ENCODE measurements at regions not wholly inside any gene's neighbourhood (a gene's known extent, or its start where the extent isn't known, plus 50 kb on each side); places are given as distances from the start of the nearest gene placed in this dataset.

DNA sequence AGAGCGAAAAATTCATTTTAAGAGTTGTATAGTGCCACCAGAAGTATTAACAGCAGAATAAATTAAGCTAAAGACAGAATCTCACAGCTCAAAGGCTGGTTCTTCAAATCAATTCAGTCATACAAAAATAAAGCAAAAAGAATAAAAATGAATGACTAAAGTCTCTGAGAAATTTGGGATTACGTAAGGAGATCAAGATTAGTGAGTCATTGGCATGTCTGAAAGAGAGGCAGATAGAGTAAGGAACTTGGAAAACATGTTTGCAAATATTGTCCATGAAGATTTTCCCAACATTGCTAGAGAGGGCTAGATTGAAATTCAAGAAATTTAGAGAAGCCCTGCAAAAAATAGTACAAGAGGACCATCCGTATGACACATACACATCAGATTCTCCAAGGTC lies 1413.9 kb upstream of the ADGRB3 start:
- H3K27me3 ChIP-seq (ENCODE audit: control insufficient read depth in 1 of 2, insufficient read depth in 2 of 2, low read length in 2 of 2) = no peaks in the 10 kb centered on the region
- ATAC-seq (ENCODE audit: poor library complexity) (no peak), DNase-seq (no peak)
- H3K4me3 ChIP-seq (ENCODE audit: low read length) = no peak overlapping the region
- TF ChIP-seq, protein P1, sequence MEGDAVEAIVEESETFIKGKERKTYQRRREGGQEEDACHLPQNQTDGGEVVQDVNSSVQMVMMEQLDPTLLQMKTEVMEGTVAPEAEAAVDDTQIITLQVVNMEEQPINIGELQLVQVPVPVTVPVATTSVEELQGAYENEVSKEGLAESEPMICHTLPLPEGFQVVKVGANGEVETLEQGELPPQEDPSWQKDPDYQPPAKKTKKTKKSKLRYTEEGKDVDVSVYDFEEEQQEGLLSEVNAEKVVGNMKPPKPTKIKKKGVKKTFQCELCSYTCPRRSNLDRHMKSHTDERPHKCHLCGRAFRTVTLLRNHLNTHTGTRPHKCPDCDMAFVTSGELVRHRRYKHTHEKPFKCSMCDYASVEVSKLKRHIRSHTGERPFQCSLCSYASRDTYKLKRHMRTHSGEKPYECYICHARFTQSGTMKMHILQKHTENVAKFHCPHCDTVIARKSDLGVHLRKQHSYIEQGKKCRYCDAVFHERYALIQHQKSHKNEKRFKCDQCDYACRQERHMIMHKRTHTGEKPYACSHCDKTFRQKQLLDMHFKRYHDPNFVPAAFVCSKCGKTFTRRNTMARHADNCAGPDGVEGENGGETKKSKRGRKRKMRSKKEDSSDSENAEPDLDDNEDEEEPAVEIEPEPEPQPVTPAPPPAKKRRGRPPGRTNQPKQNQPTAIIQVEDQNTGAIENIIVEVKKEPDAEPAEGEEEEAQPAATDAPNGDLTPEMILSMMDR (IDR thresholded peaks at IDR 0.05) = no peak
- POLR2A ChIA-PET = no interaction called here
- intact Hi-C loops (cut with DNase I, micrococcal nuclease) = no loop called here
- Mint-ChIP-seq H3K27me3 (no peaks in the 10 kb centered on the region), H3K36me3 (ENCODE audit: low read depth) (no peaks in the 10 kb centered on the region), H3K4me1 (ENCODE audit: low read depth) (no peaks in the 10 kb centered on the region), H3K27ac (no peak overlapping the region), H3K9me3 (peaks cover 3% of the 10 kb centered on the region), H3K4me3 (no peak overlapping the region)
- no peaks in the 10 kb centered on the region for H3K36me3 ChIP-seq (ENCODE audit: insufficient read depth, low read length)
- no peaks in the 10 kb centered on the region for H3K4me1 ChIP-seq (ENCODE audit: insufficient read depth, low read length)
- no peak overlapping the region for H3K27ac ChIP-seq (ENCODE audit: low read depth in 1 of 2, low read length in 2 of 2)
- H3K9me3 ChIP-seq (ENCODE audit: control insufficient read depth in 1 of 2, insufficient read depth in 1 of 2, low read length in 2 of 2) = no peaks in the 10 kb centered on the region
- CTCF ChIA-PET = no interaction called here

DNA sequence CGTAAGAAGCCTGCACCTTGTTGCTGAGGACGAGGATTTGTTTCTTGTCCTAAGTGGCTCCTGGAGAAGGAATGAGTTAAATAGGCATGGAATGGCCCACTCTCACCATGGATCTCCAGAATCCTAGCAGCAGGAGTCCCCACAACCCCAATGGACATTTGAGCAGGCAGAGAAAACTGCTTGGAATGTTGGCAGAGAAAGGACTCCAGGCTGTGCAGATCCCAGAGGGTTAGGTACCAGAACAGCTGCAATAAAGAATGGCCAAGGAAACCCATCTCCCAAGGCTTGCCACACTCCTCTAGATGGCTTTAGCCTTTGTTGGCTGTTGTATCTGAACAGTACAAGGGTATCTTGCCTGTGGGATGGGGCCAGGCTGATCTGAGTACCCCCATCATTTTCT lies 1415.7 kb upstream of the ADGRB3 start:
- H3K27ac Mint-ChIP-seq = no peak overlapping the region
- no peak overlapping the region for H3K27ac ChIP-seq (ENCODE audit: low read depth in 1 of 2, low read length in 2 of 2)
- no peak for DNase-seq

DNA sequence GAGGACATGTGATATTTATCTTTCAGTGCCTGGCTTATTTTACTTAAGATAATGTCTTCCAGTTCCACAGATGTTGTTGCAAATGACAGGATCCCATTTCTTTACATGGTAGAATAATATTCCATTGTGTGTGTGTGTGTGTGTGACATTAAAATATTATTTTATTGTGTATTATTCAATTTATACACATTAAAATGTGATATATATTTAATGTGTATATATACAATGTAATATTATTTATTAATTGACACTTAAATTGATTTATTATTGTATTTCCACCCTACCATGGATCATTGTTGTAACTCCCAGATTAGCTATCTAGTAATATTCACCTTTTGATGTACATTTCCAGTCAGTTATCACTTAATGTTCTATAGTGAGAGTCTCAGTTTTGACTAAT lies 1422.5 kb upstream of the ADGRB3 start:
- H3K27me3 ChIP-seq (ENCODE audit: control insufficient read depth in 1 of 2, insufficient read depth in 2 of 2, low read length in 2 of 2) = no peaks in the 10 kb centered on the region
- H3K27ac Mint-ChIP-seq = no peak overlapping the region
- POLR2A ChIA-PET = no interaction called here
- H3K36me3 Mint-ChIP-seq (ENCODE audit: low read depth) = no peaks in the 10 kb centered on the region
- peaks cover 0 to 4% of the 10 kb centered on the region in 2 experiments for H3K9me3 ChIP-seq (ENCODE audit: control insufficient read depth in 1 of 2, insufficient read depth in 1 of 2, low read length in 2 of 2)
- H3K4me1 Mint-ChIP-seq (ENCODE audit: low read depth) = no peaks in the 10 kb centered on the region
- H3K4me1 ChIP-seq (ENCODE audit: insufficient read depth, low read length) = no peaks in the 10 kb centered on the region
- ATAC-seq (ENCODE audit: poor library complexity) (no peak), DNase-seq (no peak)
- intact Hi-C loops (cut with DNase I, micrococcal nuclease) = no loop called here
- H3K4me3 Mint-ChIP-seq = no peak overlapping the region
- no peaks in the 10 kb centered on the region for H3K27me3 Mint-ChIP-seq
- no peak overlapping the region for H3K27ac ChIP-seq (ENCODE audit: low read depth in 1 of 2, low read length in 2 of 2)
- CTCF ChIA-PET = no interaction called here
- TF ChIP-seq, protein P1 (IDR thresholded peaks at IDR 0.05) = no peak
- peaks cover 7% of the 10 kb centered on the region for H3K9me3 Mint-ChIP-seq
- H3K4me3 ChIP-seq (ENCODE audit: low read length) = no peak overlapping the region
- H3K36me3 ChIP-seq (ENCODE audit: insufficient read depth, low read length) = no peaks in the 10 kb centered on the region

More for the DNA sequence above, 1415.7 kb upstream of the ADGRB3 start:
- H3K4me1 Mint-ChIP-seq (ENCODE audit: low read depth) = no peaks in the 10 kb centered on the region
- ChIA-PET POLR2A (no interaction called here), CTCF (no interaction called here)
- Histone ChIP-seq H3K27me3 (ENCODE audit: control insufficient read depth in 1 of 2, insufficient read depth in 2 of 2, low read length in 2 of 2) (no peaks in the 10 kb centered on the region), H3K36me3 (ENCODE audit: insufficient read depth, low read length) (no peaks in the 10 kb centered on the region), H3K4me3 (ENCODE audit: low read length) (no peak overlapping the region), H3K4me1 (ENCODE audit: insufficient read depth, low read length) (no peaks in the 10 kb centered on the region), H3K9me3 (ENCODE audit: control insufficient read depth in 1 of 2, insufficient read depth in 1 of 2, low read length in 2 of 2) (no peaks in the 10 kb centered on the region)
- TF ChIP-seq, protein P1 (IDR thresholded peaks at IDR 0.05) = no peak
- no peak overlapping the region for H3K4me3 Mint-ChIP-seq
- no peaks in the 10 kb centered on the region for H3K36me3 Mint-ChIP-seq (ENCODE audit: low read depth)
- intact Hi-C loops (cut with DNase I, micrococcal nuclease) = no loop called here
- H3K9me3 Mint-ChIP-seq = peaks cover 2% of the 10 kb centered on the region
- H3K27me3 Mint-ChIP-seq = no peaks in the 10 kb centered on the region
- no peak for ATAC-seq (ENCODE audit: poor library complexity)
